ENCODE measurements at regions not wholly inside any gene's neighbourhood (a gene's known extent, or its start where the extent isn't known, plus 50 kb on each side); places are given as distances from the start of the nearest gene placed in this dataset.

DNA sequence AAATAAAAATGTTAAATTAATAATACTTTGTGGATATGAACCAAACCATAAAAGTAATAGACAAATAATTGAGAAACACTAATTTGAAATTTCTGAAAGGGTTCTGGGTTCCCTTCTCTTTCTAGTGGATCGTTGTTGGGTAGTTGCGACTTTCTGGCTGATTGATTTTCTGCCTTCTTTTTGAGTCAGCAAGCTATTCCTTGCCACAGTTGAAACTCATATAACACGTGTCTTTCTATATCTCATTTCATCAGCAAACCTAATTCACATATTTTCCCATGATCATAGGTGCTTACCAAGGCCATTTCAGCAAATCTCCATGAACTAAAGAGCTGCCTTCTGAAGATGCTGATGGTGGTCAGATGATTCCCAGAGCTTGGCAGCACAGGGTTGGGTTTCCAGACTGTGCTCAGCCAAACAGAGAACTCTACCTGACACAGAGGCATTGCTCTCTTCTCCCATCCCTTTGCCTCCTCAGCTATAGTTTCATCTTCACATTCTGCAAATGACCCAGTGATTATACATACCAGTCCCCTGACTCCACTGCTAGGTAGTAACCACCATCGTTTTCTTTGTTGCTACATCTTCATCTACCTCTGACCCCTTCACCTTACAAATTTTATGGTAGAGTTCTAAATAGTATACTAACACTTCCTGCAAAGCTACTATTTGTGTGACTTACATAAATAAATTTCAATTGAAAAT, 383.9 kb upstream of the DPH6 start (continued):
- TF ChIP-seq FOXM1 (IDR thresholded peaks at IDR 0.05; ENCODE audit: low read depth, low read length), result 0 out of 2 replicates have a peak, but pooled peaks have one; percentile 40
- TF ChIP-seq NFIC (IDR thresholded peaks at IDR 0.05; ENCODE audit: low read depth, low read length), result peak; percentile 73
- TF ChIP-seq RB1 (IDR thresholded peaks at IDR 0.05; ENCODE audit: borderline replicate concordance), result no peak
- peak; percentile 74 for TF ChIP-seq RUNX3 (IDR thresholded peaks at IDR 0.05; ENCODE audit: low read length)
- no peak for TF ChIP-seq TCF7 (IDR thresholded peaks at IDR 0.05; ENCODE audit: borderline replicate concordance)
- no peak for TF ChIP-seq SPI1 (IDR thresholded peaks at IDR 0.05; ENCODE audit: borderline replicate concordance, insufficient read depth, low read depth, low read length)
- peak; percentile 89 for TF ChIP-seq BCL11A (IDR thresholded peaks at IDR 0.05; ENCODE audit: low read depth, low read length)
- TF ChIP-seq ZBTB40 (IDR thresholded peaks at IDR 0.05; ENCODE audit: borderline replicate concordance), result no peak
- no peak for TF ChIP-seq CEBPB (IDR thresholded peaks at IDR 0.05; ENCODE audit: borderline replicate concordance in 1 of 2, low read depth in 2 of 2, low read length in 2 of 2)
- no peak for TF ChIP-seq POLR2AphosphoS2 (IDR thresholded peaks at IDR 0.05; ENCODE audit: low read depth, low read length)
- peak; percentile 65 for TF ChIP-seq CREM (IDR thresholded peaks at IDR 0.05; ENCODE audit: low read depth)
- no peak; the same call in 1 of the 2 replicates for TF ChIP-seq BACH1 (IDR thresholded peaks at IDR 0.05; ENCODE audit: borderline replicate concordance)
- peak; percentile 31; the same call in 1 of the 2 replicates for TF ChIP-seq EED (IDR thresholded peaks at IDR 0.05; ENCODE audit: low read depth)
- 0 out of 2 replicates have a peak, but pooled peaks have one; percentile 70 for TF ChIP-seq MEF2A (IDR thresholded peaks at IDR 0.05; ENCODE audit: insufficient read depth, low read depth, low read length)
- TF ChIP-seq PAX5 (IDR thresholded peaks at IDR 0.05; ENCODE audit: borderline replicate concordance, low read depth, low read length), result peak; percentile 73
- TF ChIP-seq, protein P1, sequence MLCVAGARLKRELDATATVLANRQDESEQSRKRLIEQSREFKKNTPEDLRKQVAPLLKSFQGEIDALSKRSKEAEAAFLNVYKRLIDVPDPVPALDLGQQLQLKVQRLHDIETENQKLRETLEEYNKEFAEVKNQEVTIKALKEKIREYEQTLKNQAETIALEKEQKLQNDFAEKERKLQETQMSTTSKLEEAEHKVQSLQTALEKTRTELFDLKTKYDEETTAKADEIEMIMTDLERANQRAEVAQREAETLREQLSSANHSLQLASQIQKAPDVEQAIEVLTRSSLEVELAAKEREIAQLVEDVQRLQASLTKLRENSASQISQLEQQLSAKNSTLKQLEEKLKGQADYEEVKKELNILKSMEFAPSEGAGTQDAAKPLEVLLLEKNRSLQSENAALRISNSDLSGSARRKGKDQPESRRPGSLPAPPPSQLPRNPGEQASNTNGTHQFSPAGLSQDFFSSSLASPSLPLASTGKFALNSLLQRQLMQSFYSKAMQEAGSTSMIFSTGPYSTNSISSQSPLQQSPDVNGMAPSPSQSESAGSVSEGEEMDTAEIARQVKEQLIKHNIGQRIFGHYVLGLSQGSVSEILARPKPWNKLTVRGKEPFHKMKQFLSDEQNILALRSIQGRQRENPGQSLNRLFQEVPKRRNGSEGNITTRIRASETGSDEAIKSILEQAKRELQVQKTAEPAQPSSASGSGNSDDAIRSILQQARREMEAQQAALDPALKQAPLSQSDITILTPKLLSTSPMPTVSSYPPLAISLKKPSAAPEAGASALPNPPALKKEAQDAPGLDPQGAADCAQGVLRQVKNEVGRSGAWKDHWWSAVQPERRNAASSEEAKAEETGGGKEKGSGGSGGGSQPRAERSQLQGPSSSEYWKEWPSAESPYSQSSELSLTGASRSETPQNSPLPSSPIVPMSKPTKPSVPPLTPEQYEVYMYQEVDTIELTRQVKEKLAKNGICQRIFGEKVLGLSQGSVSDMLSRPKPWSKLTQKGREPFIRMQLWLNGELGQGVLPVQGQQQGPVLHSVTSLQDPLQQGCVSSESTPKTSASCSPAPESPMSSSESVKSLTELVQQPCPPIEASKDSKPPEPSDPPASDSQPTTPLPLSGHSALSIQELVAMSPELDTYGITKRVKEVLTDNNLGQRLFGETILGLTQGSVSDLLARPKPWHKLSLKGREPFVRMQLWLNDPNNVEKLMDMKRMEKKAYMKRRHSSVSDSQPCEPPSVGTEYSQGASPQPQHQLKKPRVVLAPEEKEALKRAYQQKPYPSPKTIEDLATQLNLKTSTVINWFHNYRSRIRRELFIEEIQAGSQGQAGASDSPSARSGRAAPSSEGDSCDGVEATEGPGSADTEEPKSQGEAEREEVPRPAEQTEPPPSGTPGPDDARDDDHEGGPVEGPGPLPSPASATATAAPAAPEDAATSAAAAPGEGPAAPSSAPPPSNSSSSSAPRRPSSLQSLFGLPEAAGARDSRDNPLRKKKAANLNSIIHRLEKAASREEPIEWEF (IDR thresholded peaks at IDR 0.05; ENCODE audit: insufficient replicate concordance, low read depth, low read length), result no peak
- peak; percentile 53; the same call in 1 of the 2 replicates for TF ChIP-seq MTA2 (IDR thresholded peaks at IDR 0.05; ENCODE audit: low read depth)

All from GM12878 (cell line).